Stimulated activated CD4-positive, alpha-beta T cell treated with anti-CD3 and anti-CD28 coated beads, Interleukin-1b, Interleukin-23, amount 100 ng/mL, for 48 hours (primary cell): ENCODE measurements at regions not wholly inside any gene's neighbourhood (a gene's known extent, or its start where the extent isn't known, plus 50 kb on each side); places are given as distances from the start of the nearest gene placed in this dataset.
"Not testable (repeated sequence)": the region's sequence is repeated elsewhere in the genome, so short reads cannot be mapped to it uniquely, and the experiment has no call there.

Source experiments
- DNase-seq: peaks from one replicate; pipeline ENCODE4 v3.0.0-alpha.2; 2020

GRCh38 chr18:22504251-22505030, 86.7 kb upstream of the CTAGE1 start:
- no peak for DNase-seq

- no peak for DNase-seq
Observed at GRCh38 chr18:22505141-22505591, 87.5 kb upstream of the CTAGE1 start.

DNA sequence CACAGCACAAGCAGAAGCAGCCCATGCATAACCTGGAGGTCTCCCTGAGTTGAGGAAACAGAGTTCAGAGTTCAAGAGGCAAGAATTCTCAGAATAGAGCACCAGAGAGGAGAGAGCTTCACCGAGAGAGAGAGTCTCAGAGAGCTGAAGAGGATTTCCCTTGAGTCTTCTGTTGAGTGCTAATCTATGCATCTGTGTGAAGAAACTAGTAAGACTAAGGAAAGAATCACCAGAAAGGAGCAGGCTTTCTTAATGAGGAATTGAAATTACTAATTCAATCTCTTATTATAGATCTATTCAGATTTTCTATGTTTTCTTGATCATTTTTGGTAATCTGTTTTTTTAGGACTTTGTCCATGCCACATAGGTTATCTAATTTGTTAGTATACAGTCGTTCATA, 89.3 kb upstream of the CTAGE1 start:
- DNase-seq = no peak

DNA sequence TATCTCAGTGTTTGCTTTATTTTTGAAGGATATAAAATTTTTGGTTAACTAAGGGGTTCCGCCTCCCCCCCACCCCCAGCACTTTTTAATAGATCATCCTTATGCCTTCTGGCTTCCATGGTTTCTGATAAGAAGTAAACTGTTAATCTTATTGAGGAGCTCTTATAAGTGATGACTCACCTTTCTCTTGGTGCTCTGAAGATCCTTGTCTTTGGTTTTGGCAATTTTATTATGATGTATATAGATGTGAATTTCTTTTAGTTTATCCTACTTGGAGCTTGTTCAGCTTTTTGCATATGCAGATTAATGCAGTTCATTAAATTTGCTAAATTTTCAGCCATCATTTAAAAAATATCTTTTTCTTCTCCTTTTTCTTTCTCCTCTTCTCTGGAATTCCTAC, 91.7 kb upstream of the CTAGE1 start:
- no peak for DNase-seq

- no peak for DNase-seq
Observed at GRCh38 chr18:22510697-22511096, 93.0 kb upstream of the CTAGE1 start.

- DNase-seq = no peak
Observed at GRCh38 chr18:22513721-22514481, 96.2 kb upstream of the CTAGE1 start.

- DNase-seq = no peak
Observed at GRCh38 chr18:22514655-22515054, 96.9 kb upstream of the CTAGE1 start.

DNA sequence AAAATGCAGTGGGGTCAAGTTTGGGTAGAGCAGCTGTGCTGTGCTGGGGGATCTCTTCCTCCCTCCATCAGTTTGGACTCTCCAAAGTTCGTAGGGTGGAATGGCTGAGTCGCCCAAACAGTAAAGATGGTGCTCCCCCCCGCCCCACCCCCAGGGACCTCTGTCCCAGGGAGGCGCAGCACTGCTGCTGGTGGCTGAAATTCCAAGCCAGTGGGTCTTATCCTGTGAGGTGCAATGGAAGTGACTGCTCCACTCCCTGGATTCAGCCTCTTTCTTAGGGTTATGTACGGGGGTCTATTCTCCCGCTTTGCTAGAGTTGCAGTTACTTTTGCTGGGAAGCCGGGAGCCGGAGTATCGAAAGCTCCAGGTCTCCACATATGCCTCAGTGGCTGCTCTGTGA, 97.5 kb upstream of the CTAGE1 start:
- DNase-seq = no peak

DNA sequence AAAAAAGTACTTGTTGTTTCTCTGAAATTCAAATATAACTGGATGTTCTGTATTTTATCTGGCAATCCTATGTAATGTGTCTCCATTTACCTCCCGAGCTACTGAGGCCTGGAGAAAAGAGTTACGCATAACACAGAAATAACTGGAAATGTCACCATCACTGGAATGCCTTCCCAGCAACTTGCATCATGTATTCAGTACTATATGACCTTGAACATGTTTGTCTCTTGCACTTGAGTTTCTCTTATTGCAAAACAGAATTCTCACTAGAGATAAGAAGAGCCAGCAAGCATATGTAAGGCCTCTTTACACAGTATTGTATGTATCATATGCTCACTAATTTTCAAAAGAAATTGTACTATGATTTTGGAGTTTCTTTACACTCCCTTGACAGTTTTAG, 99.6 kb upstream of the CTAGE1 start:
- no peak for DNase-seq

DNA sequence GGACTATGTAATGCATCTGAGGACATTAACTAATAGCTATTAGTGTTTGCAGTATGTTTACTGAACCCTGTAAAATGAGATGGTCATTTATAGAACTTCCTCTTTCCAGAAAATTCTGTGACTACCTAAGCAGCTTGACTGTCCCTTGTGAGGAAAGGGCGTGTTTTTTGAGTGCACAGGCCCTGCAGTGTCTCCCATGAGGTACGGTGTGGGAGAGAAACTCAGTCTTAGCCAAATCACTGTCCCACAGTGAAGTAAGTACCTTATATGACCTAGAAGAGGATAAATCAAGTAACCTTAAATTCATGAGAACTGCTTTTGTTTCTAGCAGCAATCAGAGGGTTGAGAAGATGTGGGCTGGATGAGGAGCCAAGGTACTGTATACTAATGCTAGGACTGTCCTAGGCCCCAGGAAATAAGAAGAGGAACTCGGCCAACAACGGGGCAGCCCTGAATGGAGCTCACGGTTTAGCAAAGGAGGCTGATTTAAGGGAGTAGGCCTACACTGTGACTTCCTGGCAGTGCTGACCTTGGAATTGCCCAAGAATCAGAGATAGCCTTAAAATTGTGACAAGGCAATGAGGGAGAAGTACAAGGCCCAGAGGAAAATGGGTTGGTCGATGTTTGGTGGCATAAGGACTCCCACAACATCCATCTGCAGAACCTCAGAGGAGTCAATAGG, 103.5 kb upstream of the CTAGE1 start:
- no peak for DNase-seq

DNA sequence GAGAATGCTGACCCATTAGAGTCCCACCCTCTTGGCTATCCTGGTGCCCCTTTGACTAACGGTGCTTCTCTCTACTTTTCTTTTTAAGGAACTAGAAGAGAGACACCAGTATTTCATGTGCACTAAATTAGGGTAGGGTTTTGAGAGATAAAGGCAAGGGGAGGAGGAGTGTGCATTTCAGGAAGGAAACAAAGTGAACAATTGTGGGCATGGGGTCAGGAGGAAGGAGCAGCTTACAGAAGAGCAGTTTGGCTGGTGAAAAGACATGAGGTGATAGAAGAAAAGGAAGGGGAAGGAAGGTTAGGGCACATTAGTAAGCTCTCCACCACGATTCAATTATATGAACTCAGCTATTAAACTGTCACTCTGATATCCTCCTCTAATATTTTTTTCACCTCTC, 105.8 kb upstream of the CTAGE1 start:
- DNase-seq = no peak

DNA sequence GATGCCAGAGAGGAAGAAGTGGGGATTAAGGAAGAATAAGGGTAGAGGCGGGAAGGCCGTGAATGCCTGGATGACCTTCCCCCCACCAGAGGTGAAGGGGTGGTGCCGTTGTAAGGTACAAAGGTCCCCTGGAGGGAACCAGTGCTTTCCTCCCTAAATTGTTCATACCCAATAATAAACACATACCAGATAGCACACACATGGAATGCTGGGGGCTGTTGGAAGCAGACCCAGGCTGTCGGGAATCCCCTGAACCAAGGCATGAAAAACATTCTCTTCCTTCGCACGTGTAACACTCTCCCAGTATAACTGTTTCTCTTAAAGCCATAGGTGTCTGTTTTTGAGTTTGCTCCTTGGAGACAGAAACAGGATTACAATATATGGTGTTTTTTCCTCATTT, 107.1 kb upstream of the CTAGE1 start:
- no peak for DNase-seq

GRCh38 chr18:22525313-22525712, 107.6 kb upstream of the CTAGE1 start:
- DNase-seq = no peak

- no peak for DNase-seq
Observed at GRCh38 chr18:22525883-22526282, 108.2 kb upstream of the CTAGE1 start.

DNA sequence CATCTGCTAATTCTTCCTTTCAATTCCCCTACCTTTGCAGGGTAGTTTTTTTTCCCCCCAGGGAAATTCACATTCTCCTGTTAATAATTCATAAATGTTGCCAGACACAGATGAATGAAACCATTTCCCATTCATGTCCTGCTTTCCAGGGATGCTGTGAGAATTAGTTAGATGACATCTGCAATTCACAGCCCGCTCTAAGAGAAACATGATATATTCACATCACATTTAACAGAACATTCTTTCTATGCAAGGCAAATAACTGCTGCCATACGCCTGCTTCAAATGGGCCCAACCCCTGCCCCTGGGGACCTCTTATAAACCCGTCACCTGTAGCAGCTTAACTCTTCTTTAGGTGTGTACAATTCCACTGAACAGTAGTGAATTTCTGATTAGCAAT, 110.6 kb upstream of the CTAGE1 start:
- no peak for DNase-seq

DNA sequence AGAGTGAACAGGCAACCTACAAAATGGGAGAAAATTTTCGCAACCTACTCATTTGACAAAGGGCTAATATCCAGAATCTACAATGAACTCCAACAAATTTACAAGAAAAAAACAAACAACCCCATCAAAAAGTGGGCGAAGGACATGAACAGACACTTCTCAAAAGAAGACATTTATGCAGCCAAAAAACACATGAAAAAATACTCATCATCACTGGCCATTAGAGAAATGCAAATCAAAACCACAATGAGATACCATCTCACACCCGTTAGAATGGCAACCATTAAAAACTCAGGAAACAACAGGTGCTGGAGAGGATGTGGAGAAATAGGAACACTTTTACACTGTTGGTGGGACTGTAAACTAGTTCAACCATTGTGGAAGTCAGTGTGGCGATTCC, 117.0 kb upstream of the CTAGE1 start:
- not testable (repeated sequence) for DNase-seq

GRCh38 chr18:22536558-22536957, 118.8 kb upstream of the CTAGE1 start:
- DNase-seq = no peak

DNA sequence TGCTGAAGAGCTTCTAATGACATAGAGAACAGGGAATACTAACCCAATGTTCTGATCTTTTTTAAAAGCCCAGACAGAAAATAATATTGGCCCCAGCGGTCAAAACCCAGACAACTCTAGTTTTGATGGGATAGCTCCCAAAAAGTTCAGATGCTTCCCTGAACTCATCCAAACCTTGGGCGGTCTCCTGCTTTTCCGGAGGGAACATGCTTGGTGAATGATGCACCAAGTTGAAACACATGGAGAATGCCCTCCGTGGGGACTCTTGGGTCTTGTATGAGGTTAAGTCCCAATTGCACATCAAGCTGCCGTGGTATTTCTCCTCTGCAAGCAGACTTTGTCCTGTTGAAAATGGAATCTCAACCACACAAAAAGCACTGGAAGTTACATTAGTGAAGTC, 120.7 kb upstream of the CTAGE1 start:
- DNase-seq = no peak

DNA sequence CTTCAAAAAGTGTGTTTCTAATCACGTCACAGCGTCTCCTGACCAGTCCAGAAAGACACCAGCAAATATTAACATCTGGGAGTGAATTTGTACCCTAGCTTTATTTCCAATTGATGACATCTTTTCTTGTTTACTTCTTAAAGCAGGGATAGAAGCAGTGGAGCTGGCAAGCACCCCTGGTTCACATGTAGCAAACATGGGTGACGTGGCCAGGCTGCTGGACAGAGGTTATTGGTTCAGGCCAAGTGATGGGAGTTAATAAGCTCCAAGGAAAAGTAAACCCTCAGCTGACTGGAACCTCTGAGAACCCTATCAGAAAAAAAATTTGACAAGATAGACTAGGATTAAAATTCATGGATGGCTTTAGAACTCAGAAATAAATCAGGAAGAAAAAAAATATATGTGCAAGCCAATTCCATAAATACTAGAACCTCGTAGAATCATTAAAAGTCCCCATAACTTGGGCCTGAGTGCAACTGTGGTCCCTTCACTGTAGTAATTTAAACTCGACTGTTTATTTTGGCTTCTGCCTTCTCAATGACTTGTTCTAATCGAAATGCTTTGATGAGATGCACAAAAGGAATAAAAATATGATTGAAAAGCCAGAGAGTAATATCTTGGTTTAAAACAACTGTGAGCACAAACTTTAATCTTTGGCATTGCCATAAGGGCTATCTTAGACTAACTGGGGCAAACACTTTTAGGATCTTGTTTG, 121.5 kb upstream of the CTAGE1 start:
- no peak for DNase-seq

DNA sequence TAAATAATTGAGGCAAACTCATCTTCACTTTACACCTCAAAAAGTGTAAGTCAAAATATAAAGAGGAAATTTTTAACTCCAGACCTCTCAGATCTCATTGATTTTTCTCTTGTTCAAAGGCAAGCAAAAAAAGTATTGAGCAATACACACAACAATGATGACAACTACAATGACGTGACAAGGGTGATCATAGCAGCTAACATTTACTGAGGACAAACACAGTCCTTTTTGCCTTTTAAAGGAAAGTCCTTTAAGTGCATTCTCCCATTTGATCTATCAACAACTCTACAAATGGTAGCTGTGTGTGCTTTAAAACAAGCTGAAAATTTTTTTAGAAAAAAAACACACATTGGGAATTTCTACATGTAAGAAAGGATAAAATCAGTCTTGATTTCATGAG, 123.5 kb upstream of the CTAGE1 start:
- no peak for DNase-seq

- DNase-seq = no peak
Observed at GRCh38 chr18:22542406-22542835, 124.7 kb upstream of the CTAGE1 start.

- DNase-seq = no peak
Observed at GRCh38 chr18:22543769-22544168, 126.1 kb upstream of the CTAGE1 start.

DNA sequence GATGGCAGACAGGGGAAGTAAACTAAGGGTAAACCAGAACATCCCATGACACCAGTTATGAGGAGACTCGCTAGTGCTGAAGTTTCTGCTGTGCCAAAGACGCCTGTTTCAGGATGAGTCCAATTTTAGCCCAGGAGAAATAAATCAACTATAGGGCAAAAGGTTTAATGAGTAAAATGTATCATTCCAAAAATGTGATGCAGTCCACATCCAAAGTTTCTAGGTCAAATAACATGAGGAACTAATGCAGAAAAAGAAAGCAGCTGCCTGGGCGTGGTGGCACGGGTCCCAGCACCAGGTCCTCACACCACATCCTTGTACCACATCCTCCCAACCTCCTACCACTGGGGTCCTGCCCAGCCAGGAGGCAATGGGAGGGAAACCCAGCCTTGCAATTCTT, 126.9 kb upstream of the CTAGE1 start:
- no peak for DNase-seq
